SK-N-SH (cell line): ENCODE measurements at regions not wholly inside any gene's neighbourhood (a gene's known extent, or its start where the extent isn't known, plus 50 kb on each side); places are given as distances from the start of the nearest gene placed in this dataset.

Experiments used
- CTCF ChIA-PET: fragments of 300-600, 350-600 bp; formaldehyde crosslinking; extraction: SDS; loops from one replicate; lab custom pipeline; 2021; lab: Yijun Ruan, JAX
- POLR2A ChIA-PET: fragments of 350-600 bp; sonication (Branson Sonifier 250); formaldehyde crosslinking; extraction: SDS; loops from one replicate; lab custom pipeline; 2020; ENCODE audit warnings: antibody characterized with exemption, inconsistent platforms; lab: Yijun Ruan, JAX
- DNase-seq: peaks from one replicate; pipeline ENCODE4 v3.0.0; 2012
- H2AFZ ChIP-seq: fragments of 200-600 bp; sonication (generic); 2 replicates; pipeline ENCODE4 v1.8.1; 2016; ENCODE audit warnings: antibody characterized with exemption, mild to moderate bottlenecking, low read depth
- H3F3A ChIP-seq: fragments of 200-600 bp; sonication (generic); replicated peaks from 2 replicates; pipeline ENCODE3; 2016; ENCODE audit warnings: antibody characterized with exemption, mild to moderate bottlenecking; ENCODE audit not compliant: insufficient read depth
- H3K27ac ChIP-seq, 2 experiments: fragments of 200-500 bp in 1 of 2; fragments of 200-600 bp in 1 of 2; sonication (Bioruptor generic) in 1 of 2; sonication (generic), shearing (Covaris generic) in 1 of 2; 2 replicates each; pipeline versions ENCODE4 v1.5.1 to v1.6.1; 2014 to 2016; ENCODE audit warnings: low read depth in 2 of 2, inconsistent platforms in 1 of 2, low read length in 1 of 2, mild to moderate bottlenecking in 1 of 2, mixed read lengths in 1 of 2
- H3K27me3 ChIP-seq: fragments of 200-600 bp; sonication (generic), shearing (Covaris generic); 2 replicates; pipeline ENCODE4 v1.6.1; 2016; ENCODE audit warnings: mixed run types; ENCODE audit not compliant: insufficient read depth
- H3K36me3 ChIP-seq, 2 experiments: fragments of 200-500 bp in 1 of 2; fragments of 200-600 bp in 1 of 2; sonication (Bioruptor generic) in 1 of 2; sonication (generic) in 1 of 2; replicated peaks in 1 of 2; 2 replicates each; pipeline versions ENCODE3 to v1.5.1; 2014 to 2016; ENCODE audit warnings: low read length in 1 of 2, mild to moderate bottlenecking in 1 of 2; ENCODE audit not compliant: insufficient read depth in 2 of 2, control insufficient read depth in 1 of 2
- H3K4me1 ChIP-seq, 2 experiments: fragments of 200-500 bp in 1 of 2; fragments of 200-600 bp in 1 of 2; sonication (Bioruptor generic) in 1 of 2; sonication (generic), shearing (Covaris generic) in 1 of 2; 2 replicates each; pipeline versions ENCODE4 v1.5.1 to v1.6.1; 2014 to 2016; ENCODE audit warnings: low read depth in 1 of 2, low read length in 1 of 2, mixed run types in 1 of 2; ENCODE audit not compliant: insufficient read depth in 2 of 2, control insufficient read depth in 1 of 2
- H3K4me2 ChIP-seq: fragments of 200-600 bp; sonication (generic), shearing (Covaris generic); 2 replicates; pipeline ENCODE4 v1.6.1; 2017; ENCODE audit warnings: mixed run types
- H3K4me3 ChIP-seq, 2 experiments: fragments of 200-500 bp in 1 of 2; fragments of 200-600 bp in 1 of 2; sonication (Bioruptor generic) in 1 of 2; sonication (generic), shearing (Covaris generic) in 1 of 2; 2 replicates each; pipeline versions ENCODE4 v1.5.1 to v1.8.1; 2014 to 2016; ENCODE audit warnings: low read depth in 2 of 2, inconsistent platforms in 1 of 2, low read length in 1 of 2, mild to moderate bottlenecking in 1 of 2, mixed read lengths in 1 of 2, moderate library complexity in 1 of 2
- H3K79me2 ChIP-seq: fragments of 200-600 bp; sonication (generic); 2 replicates; pipeline ENCODE4 v1.8.1; 2017; ENCODE audit warnings: mild to moderate bottlenecking; ENCODE audit not compliant: insufficient read depth
- H3K9ac ChIP-seq: fragments of 200-600 bp; sonication (generic); 2 replicates; pipeline ENCODE4 v1.6.1; 2017; ENCODE audit warnings: mixed run types
- H3K9me2 ChIP-seq: fragments of 200-600 bp; sonication (generic); 2 replicates; pipeline ENCODE4 v1.6.1; 2017; ENCODE audit warnings: mixed run types
- H3K9me3 ChIP-seq: fragments of 200-600 bp; sonication (generic); 2 replicates; pipeline ENCODE4 v1.6.1; 2017; ENCODE audit warnings: mixed run types, mild to moderate bottlenecking, moderate library complexity
- H4K20me1 ChIP-seq: fragments of 200-600 bp; sonication (generic); 2 replicates; pipeline ENCODE4 v1.6.1; 2017; ENCODE audit warnings: mild to moderate bottlenecking, mixed run types; ENCODE audit not compliant: insufficient read depth
- ELF1 ChIP-seq: IDR thresholded peaks from 2 replicates; pipeline ENCODE4 v1.4.0; 2012
- EP300 ChIP-seq, 2 experiments: IDR thresholded peaks; 2 replicates each; pipeline versions ENCODE4 v1.4.0 to v1.6.1; 2012; ENCODE audit warnings: borderline replicate concordance in 1 of 2, low read depth in 1 of 2, low read length in 1 of 2
- EZH2phosphoT487 ChIP-seq: fragments of 200-600 bp; sonication (generic); IDR thresholded peaks from 2 replicates; pipeline ENCODE4 v1.6.1; 2017; ENCODE audit warnings: low read depth, mixed run types, mild to moderate bottlenecking, antibody characterized with exemption, moderate library complexity, borderline replicate concordance
- FOSL2 ChIP-seq: IDR thresholded peaks from 2 replicates; pipeline ENCODE4 v1.4.0; 2012; ENCODE audit warnings: low read depth, mild to moderate bottlenecking, moderate library complexity, borderline replicate concordance
- FOXJ3 ChIP-seq: sonication (generic); formaldehyde crosslinking; IDR thresholded peaks from 2 replicates; pipeline ENCODE4 v1.5.1; 2020; ENCODE audit warnings: mild to moderate bottlenecking, missing genetic modification reagents
- FOXM1 ChIP-seq: IDR thresholded peaks from 2 replicates; pipeline ENCODE4 v1.4.0; 2012; ENCODE audit warnings: low read depth, mild to moderate bottlenecking
- GATA2 ChIP-seq: sonication (generic); formaldehyde crosslinking; IDR thresholded peaks from 2 replicates; pipeline ENCODE4 v1.5.0; 2020; ENCODE audit warnings: mild to moderate bottlenecking, missing genetic modification reagents
- IRF3 ChIP-seq: fragments of 150-350 bp; IDR thresholded peaks from 2 replicates; pipeline ENCODE4 v1.6.1; 2016; ENCODE audit warnings: mild to moderate bottlenecking, low read depth, low read length
- JUND ChIP-seq: IDR thresholded peaks from 2 replicates; pipeline ENCODE4 v1.4.0; 2012
- MAX ChIP-seq: IDR thresholded peaks from 2 replicates; pipeline ENCODE4 v1.4.0; 2012; ENCODE audit warnings: low read depth
- MEF2A ChIP-seq: IDR thresholded peaks from 2 replicates; pipeline ENCODE4 v1.4.0; 2012; ENCODE audit warnings: low read depth, borderline replicate concordance
- MXI1 ChIP-seq: IDR thresholded peaks from 2 replicates; pipeline ENCODE4 v1.6.1; 2012; ENCODE audit warnings: mild to moderate bottlenecking, low read depth, low read length, improper control_type of control experiment
- NFIC ChIP-seq: IDR thresholded peaks from 2 replicates; pipeline ENCODE4 v1.4.0; 2012; ENCODE audit warnings: borderline replicate concordance
- PBX3 ChIP-seq: IDR thresholded peaks from 2 replicates; pipeline ENCODE4; 2012
- RAD21 ChIP-seq: IDR thresholded peaks from 2 replicates; pipeline ENCODE4 v1.6.1; 2012; ENCODE audit warnings: mild to moderate bottlenecking, low read length
- RCOR1 ChIP-seq: fragments of 150-350 bp; IDR thresholded peaks from 2 replicates; pipeline ENCODE4 v1.6.1; 2017; ENCODE audit warnings: antibody characterized with exemption, low read length
- REST ChIP-seq: IDR thresholded peaks from 2 replicates; pipeline ENCODE4 v1.6.1; 2012; ENCODE audit warnings: mild to moderate bottlenecking, low read depth, low read length, moderate library complexity
- RFX5 ChIP-seq: IDR thresholded peaks from 2 replicates; pipeline ENCODE4 v1.6.1; 2012; ENCODE audit warnings: mild to moderate bottlenecking, improper control_type of control experiment, low read length
- RXRA ChIP-seq: IDR thresholded peaks from 2 replicates; pipeline ENCODE4 v1.4.0; 2012; ENCODE audit warnings: low read depth, mild to moderate bottlenecking, borderline replicate concordance
- SMC3 ChIP-seq: IDR thresholded peaks from 2 replicates; pipeline ENCODE4 v1.6.1; 2012; ENCODE audit warnings: low read depth, low read length, improper control_type of control experiment
- TAF1 ChIP-seq: IDR thresholded peaks from 2 replicates; pipeline ENCODE4 v1.6.1; 2012; ENCODE audit warnings: low read depth, mild to moderate bottlenecking, low read length, moderate library complexity, borderline replicate concordance
- TCF12 ChIP-seq: IDR thresholded peaks from 2 replicates; pipeline ENCODE4 v1.4.0; 2012
- TEAD4 ChIP-seq: IDR thresholded peaks from 2 replicates; pipeline ENCODE4 v1.4.0; 2012; ENCODE audit warnings: mild to moderate bottlenecking, borderline replicate concordance; ENCODE audit not compliant: insufficient read depth
- USF1 ChIP-seq: IDR thresholded peaks from 2 replicates; pipeline ENCODE4 v1.4.0; 2012; ENCODE audit warnings: low read depth, borderline replicate concordance
- USF2 ChIP-seq: fragments of 150-350 bp; IDR thresholded peaks from 2 replicates; pipeline ENCODE4 v1.6.1; 2017; ENCODE audit warnings: antibody characterized with exemption, low read length, low read depth, borderline replicate concordance
- ZBTB33 ChIP-seq: IDR thresholded peaks from 2 replicates; pipeline ENCODE4 v1.4.0; 2012; ENCODE audit warnings: low read depth, borderline replicate concordance
- WGBS: methylation state at CpG from one replicate; pipeline ENCODE4 v1.1.6; 2017; ENCODE audit warnings: low lambda C conversion rate; 5-methylcytosine and 5-hydroxymethylcytosine counted together

GRCh38 chr12:100675432-100675831 is 101.9 kb downstream of the GAS2L3 start:
- H3K27me3 ChIP-seq = no peaks in the 10 kb centered on the region
- H4K20me1 ChIP-seq = no peaks in the 10 kb centered on the region
- ChIA-PET POLR2A (no interaction called here), CTCF (no interaction called here)
- H3F3A ChIP-seq = peaks cover 4% of the 10 kb centered on the region
- 14% methylated on average over 4 of the region's 4 CpGs for WGBS
- DNase-seq = peak; percentile 40
- H3K4me3 ChIP-seq = no peak overlapping the region
- H3K9ac ChIP-seq = no peak overlapping the region
- no peaks in the 10 kb centered on the region; a peak in 1 of 4 replicates for H3K4me1 ChIP-seq
- H3K79me2 ChIP-seq = no peaks in the 10 kb centered on the region
- H3K27ac ChIP-seq = peak overlapping the region; percentile 35 to 59; a peak in 3 of 4 replicates
- no peaks in the 10 kb centered on the region for H3K9me2 ChIP-seq
- peak overlapping the region; percentile 69; the same call in 1 of the 2 replicates for H2AFZ ChIP-seq
- H3K9me3 ChIP-seq = no peaks in the 10 kb centered on the region
- no peaks in the 10 kb centered on the region for H3K36me3 ChIP-seq
- H3K4me2 ChIP-seq = peak overlapping the region; percentile 10; the same call in 1 of the 2 replicates
- TF ChIP-seq RAD21 (no peak), GATA2 (no peak), NFIC (peak; percentile 79), TCF12 (peak; percentile 66), PBX3 (peak; percentile 65), ZBTB33 (no peak), MXI1 (no peak), USF1 (no peak), ELF1 (no peak), FOXJ3 (no peak), MEF2A (no peak), MAX (no peak), JUND (peak; percentile 52; the same call in 1 of the 2 replicates), EZH2phosphoT487 (no peak), REST (no peak), FOXM1 (no peak), SMC3 (no peak), IRF3 (no peak), USF2 (no peak), RCOR1 (no peak; the same call in 1 of the 2 replicates), FOSL2 (no peak; the same call in 1 of the 2 replicates), TEAD4 (no peak), EP300 (IDR thresholded peaks at IDR 0.05; ENCODE audit: borderline replicate concordance in 1 of 2, low read depth in 1 of 2, low read length in 1 of 2) (peak in 1 of 2 experiments; percentile 35; a peak in 1 of 4 replicates), TAF1 (no peak), RFX5 (no peak), RXRA (no peak)
